ENCODE measurements at regions not wholly inside any gene's neighbourhood (a gene's known extent, or its start where the extent isn't known, plus 50 kb on each side); places are given as distances from the start of the nearest gene placed in this dataset.
"Not testable (repeated sequence)": the region's sequence is repeated elsewhere in the genome, so short reads cannot be mapped to it uniquely, and the experiment has no call there.

- not testable (repeated sequence) for H3K4me3 ChIP-seq (replicated peaks; ENCODE audit: low read depth, low read length); DNase-seq (ENCODE audit: low read depth)
Measured at GRCh38 chr3:195981778-195982177, 73.4 kb upstream of the TNK2 start.

DNA sequence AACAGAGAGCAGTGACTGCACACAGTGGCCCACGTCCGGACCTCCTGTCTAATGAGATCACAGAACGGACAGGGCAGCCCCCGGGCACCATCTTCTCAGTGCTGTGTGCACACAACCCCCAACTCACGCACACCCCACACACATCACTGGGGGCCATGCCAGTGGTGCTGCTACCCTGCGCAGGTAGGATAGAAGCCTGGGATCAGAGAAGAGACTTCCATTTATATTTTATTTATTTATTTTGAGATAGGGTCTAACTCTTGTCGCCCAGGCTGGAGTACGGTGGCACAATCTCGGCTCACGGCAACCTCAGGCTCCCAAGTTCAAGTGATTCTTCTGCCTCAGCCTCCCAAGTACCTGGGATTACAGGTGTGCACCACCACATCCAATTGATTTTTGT lies 71.5 kb upstream of the TNK2 start:
- not testable (repeated sequence) for DNase-seq (ENCODE audit: low read depth); H3K4me3 ChIP-seq (replicated peaks; ENCODE audit: low read depth, low read length)

GRCh38 chr3:195978585-195978984 lies 70.2 kb upstream of the TNK2 start:
- H3K4me3 ChIP-seq (replicated peaks; ENCODE audit: low read depth, low read length); DNase-seq (ENCODE audit: low read depth): not testable (repeated sequence)

GRCh38 chr3:195976876-195977275 lies 68.5 kb upstream of the TNK2 start:
- not testable (repeated sequence) for H3K4me3 ChIP-seq (replicated peaks; ENCODE audit: low read depth, low read length); DNase-seq (ENCODE audit: low read depth)

DNA sequence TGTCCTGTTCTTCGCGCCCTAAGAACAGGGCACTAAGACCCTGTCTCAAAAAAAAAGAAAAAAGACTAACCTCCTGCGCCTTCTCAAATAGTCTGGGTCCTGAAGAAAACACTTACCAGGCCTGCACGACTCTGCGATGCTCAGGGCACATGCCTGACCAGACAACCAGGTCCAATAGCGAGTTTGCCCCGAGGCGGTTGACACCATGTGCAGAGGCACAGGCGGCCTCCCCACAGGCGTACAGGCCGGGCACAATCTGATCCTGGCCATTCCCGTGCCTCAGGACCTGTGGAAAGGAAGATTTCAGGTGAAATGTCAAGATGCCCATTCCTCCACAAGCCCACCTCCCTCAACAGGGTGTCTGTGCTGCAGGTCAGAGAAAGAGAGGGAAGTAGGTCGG lies 65.9 kb upstream of the TNK2 start:
- not testable (repeated sequence) for H3K4me3 ChIP-seq (replicated peaks; ENCODE audit: low read depth, low read length); DNase-seq (ENCODE audit: low read depth)

DNA sequence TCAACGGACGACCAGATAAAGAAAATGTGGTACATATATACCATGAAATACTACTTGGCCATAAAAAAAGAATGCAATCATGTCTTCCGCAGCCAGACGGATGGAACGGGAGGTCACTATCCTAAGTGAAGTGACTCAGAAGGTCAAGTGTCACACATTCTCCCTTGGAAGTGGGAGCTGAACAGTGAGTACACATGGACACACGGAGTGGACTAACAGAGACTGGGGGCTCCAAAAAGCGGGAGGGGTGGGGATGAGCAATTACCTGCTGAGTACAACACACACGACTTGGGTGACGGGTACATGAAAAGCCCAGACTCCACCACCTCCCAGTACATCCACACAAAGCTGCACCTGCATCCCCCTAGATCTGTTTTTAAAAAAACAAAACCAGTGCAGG lies 62.5 kb upstream of the TNK2 start:
- H3K4me3 ChIP-seq (replicated peaks; ENCODE audit: low read depth, low read length); DNase-seq (ENCODE audit: low read depth): not testable (repeated sequence)

- DNase-seq (ENCODE audit: low read depth); H3K4me3 ChIP-seq (replicated peaks; ENCODE audit: low read depth, low read length): not testable (repeated sequence)
Measured at GRCh38 chr3:195969838-195970776, 61.8 kb upstream of the TNK2 start.

DNA sequence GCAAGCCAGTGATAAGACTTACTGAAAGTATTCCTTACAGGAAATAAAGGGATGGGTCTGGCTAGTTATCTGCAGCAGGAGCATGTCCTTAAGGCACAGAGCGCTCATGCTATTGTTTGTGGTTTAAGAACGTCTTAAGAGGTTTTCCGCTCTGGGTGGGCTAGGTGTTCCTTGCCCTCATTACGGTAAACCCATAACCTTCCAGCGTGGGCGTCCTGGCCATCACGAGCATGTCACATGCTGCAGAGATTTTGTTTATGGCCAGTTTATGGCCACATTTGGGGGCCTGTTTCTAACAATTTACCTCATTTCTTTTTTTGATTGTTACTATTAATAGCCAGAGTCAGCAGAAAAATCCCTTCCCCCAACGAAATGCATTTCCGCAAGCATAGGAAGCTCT lies 61.0 kb upstream of the TNK2 start:
- not testable (repeated sequence) for H3K4me3 ChIP-seq (replicated peaks; ENCODE audit: low read depth, low read length); DNase-seq (ENCODE audit: low read depth)

GRCh38 chr3:195968104-195968503 lies 59.8 kb upstream of the TNK2 start:
- not testable (repeated sequence) for H3K4me3 ChIP-seq (replicated peaks; ENCODE audit: low read depth, low read length); DNase-seq (ENCODE audit: low read depth)

DNA sequence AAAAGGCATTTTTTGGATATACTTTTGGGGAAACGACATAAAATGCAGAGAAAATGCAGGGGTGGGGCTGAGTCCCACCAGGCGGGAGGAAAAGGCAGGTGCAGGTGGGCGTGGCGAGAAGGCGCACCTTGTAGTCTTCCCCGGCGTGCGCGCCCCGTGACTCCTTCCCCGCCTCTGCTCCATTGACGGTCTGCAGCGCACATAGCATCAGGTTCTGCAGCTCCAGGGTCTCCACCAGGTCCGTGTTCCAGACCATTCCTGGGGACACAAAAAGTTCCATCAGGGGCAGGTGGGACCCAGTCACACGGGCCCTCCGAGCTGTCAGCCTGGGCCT lies 59.0 kb upstream of the TNK2 start:
- H3K4me3 ChIP-seq (replicated peaks; ENCODE audit: low read depth, low read length); DNase-seq (ENCODE audit: low read depth): not testable (repeated sequence)

DNA sequence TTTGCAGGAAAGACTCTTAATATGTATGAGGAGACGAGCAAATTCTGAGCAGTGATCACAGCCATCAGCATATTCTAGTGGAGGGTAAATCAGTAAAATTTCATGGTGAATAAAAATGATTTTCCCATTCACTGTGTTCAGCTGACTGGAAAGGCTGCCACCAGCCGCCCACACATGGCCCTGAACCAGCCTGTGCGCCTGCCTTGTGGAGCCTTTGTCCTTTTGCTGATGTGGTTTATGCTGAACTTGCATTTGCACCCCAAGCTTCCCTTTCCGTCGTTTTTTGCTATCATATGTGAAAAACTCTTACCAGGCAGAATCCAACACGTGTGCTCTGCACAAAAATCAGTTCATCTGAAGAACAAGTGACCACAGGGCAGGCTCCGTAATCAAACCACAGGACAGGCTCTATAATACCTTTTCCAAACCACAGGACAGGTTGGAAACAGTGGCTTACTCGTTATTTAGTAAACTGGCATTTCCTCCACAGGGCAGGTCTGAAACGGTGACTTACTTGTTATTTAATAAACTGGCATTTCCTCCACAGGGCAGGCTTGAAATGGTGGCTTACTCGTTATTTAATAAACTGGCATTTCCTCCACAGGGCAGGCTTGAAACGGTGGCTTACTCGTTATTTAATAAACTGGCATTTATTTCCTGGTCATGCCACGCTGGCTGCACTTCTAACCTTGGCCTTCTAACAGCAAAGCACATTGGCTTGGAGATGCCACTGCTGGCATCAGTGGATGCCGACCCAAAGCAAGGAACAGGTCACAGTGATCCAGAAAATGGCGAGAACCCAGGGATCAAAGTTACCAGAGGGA lies 58.4 kb upstream of the TNK2 start:
- DNase-seq (ENCODE audit: low read depth); H3K4me3 ChIP-seq (replicated peaks; ENCODE audit: low read depth, low read length): not testable (repeated sequence)

- DNase-seq (ENCODE audit: low read depth); H3K4me3 ChIP-seq (replicated peaks; ENCODE audit: low read depth, low read length): not testable (repeated sequence)
Measured at GRCh38 chr3:195965217-195965616, 56.9 kb upstream of the TNK2 start.

DNA sequence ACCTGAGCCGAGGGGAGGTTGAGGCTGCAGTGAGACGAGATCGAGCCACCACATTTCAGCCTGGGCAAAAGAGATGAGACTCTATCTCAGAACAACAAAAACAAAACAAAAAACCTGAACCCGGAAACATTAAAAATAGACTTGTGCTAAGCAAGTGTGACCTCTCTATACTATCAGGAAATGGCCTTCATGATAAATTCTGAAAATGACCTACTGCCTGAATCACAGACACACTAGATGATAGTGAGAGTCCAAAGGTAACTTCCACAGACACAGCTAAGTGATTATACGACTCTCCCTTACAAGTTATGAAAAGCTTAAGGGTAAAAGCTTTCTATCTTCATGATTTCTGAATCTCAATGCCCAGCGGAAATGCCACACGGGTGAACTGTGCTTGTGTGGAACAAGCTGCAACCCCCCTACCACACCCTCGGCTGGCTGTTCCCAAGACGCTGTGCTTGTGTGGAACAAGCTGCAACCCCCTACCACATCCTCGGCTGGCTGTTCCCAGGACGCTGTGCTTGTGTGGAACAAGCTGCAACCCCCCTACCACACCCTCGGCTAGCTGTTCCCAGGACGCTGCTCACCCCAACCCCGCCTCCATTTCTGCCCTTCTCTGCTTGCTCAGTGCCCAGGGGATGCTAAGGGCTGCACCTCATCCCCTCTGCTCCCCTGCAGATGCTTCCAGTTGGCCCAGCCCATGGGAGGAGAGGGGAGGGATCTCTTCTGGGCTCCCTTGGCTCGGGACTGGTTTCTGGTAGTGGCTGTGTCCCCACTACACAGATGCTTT lies 56.2 kb upstream of the TNK2 start:
- not testable (repeated sequence) for H3K4me3 ChIP-seq (replicated peaks; ENCODE audit: low read depth, low read length)

DNA sequence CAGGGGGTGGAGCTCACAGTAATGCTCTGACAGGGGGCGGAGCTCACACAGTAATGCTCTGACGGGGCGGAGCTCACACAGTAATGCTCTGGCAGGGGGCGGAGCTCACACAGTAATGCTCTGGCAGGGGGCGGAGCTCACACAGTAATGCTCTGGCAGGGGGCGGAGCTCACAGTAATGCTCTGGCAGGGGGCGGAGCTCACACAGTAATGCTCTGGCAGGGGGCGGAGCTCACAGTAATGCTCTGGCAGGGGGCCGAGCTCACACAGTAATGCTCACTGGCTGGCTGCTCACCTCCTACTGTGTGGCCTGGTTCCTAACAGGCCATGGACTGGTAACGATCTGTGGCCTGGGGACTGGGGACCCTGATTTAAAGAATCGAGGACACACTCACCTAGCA lies 53.9 kb upstream of the TNK2 start:
- not testable (repeated sequence) for H3K4me3 ChIP-seq (replicated peaks; ENCODE audit: low read depth, low read length); DNase-seq (ENCODE audit: low read depth)

More for the DNA sequence above, 56.2 kb upstream of the TNK2 start:
- DNase-seq (ENCODE audit: low read depth): not testable (repeated sequence)

DNA sequence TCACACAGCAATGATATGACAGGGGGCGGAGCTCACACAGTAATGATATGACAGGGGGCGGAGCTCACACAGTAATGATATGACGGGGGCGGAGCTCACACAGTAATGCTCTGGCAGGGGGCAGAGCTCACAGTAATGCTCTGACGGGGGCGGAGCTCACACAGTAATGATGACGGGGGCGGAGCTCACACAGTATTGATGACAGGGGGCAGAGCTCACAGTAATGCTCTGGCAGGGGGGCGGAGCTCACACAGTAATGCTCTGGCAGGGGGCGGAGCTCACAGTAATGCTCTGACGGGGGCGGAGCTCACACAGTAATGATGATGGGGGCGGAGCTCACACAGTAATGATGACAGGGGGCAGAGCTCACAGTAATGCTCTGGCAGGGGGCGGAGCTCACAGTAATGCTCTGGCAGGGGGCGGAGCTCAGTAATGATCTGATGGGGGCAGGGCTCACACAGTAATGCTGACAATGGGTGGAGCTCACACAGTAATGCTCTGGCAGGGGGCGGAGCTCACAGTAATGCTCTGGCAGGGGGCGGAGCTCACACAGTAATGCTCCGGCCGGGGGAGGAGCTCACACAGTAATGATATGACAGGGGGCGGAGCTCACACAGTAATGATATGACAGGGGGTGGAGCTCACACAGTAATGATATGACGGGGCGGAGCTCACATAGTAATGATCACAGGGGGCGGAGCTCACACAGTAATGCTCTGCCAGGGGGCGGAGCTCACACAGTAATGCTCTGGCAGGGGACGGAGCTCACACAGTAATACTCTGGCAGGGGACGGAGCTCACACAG lies 52.8 kb upstream of the TNK2 start:
- DNase-seq (ENCODE audit: low read depth): not testable (repeated sequence)

DNA sequence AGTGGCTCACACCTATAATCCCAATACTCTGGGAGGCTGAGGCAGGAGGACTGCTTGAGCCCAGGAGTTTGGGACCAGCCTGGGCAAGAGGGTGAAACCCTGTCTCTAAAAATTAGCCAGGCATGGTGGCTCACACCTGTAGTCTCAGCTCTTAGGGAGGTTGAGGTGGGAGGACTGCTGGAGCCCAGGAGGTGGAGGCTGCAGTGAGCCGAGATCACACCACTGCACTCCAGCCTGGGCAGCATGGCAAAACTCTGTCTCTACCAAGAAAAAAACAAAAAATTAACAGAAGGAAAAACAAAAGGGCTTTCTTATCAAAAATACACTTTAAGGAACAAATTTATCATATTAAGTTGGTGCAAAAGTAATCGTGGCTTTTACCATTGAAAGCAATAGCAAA lies 51.8 kb upstream of the TNK2 start:
- not testable (repeated sequence) for H3K4me3 ChIP-seq (replicated peaks; ENCODE audit: low read depth, low read length); DNase-seq (ENCODE audit: low read depth)

More for the DNA sequence above, 52.8 kb upstream of the TNK2 start:
- not testable (repeated sequence) for H3K4me3 ChIP-seq (replicated peaks; ENCODE audit: low read depth, low read length)

GRCh38 chr3:195959367-195960157 lies 51.2 kb upstream of the TNK2 start:
- not testable (repeated sequence) for DNase-seq (ENCODE audit: low read depth); H3K4me3 ChIP-seq (replicated peaks; ENCODE audit: low read depth, low read length)
